CD8-positive, alpha-beta memory T cell (primary cell): ENCODE measurements at regions not wholly inside any gene's neighbourhood (a gene's known extent, or its start where the extent isn't known, plus 50 kb on each side); places are given as distances from the start of the nearest gene placed in this dataset.
"Not testable (repeated sequence)": the region's sequence is repeated elsewhere in the genome, so short reads cannot be mapped to it uniquely, and the experiment has no call there.

Source experiments
- CTCF ChIA-PET: fragments of 350-600 bp; sonication (Branson Sonifier 250); formaldehyde crosslinking; loops from one replicate; lab custom pipeline; 2021; ENCODE audit warnings: antibody characterized with exemption; lab: Charles Lee
- POLR2A ChIA-PET: fragments of 350-600 bp; sonication (Branson Sonifier 250); formaldehyde crosslinking; loops from one replicate; lab custom pipeline; 2021; ENCODE audit warnings: antibody characterized with exemption; lab: Charles Lee
- DNase-seq, 5 donors: peaks; one replicate each; pipeline versions ENCODE4 v3.0.0 to v3.0.0-alpha.2; 2020 to 2022; ENCODE audit warnings: mixed read lengths in 1 of 5
- H3K27ac ChIP-seq: one replicate; pipeline ENCODE4 v1.7.0; 2013; ENCODE audit warnings: low read depth, mild to moderate bottlenecking, low read length, moderate library complexity
- H3K27me3 ChIP-seq: 2 replicates; pipeline ENCODE4 v1.7.0; 2013; ENCODE audit warnings: low read length, mild to moderate bottlenecking; ENCODE audit not compliant: insufficient read depth, poor library complexity, severe bottlenecking
- H3K36me3 ChIP-seq: 2 replicates; pipeline ENCODE4 v1.7.0; 2013; ENCODE audit warnings: mild to moderate bottlenecking, low read length, moderate library complexity; ENCODE audit not compliant: insufficient read depth
- H3K4me1 ChIP-seq: 2 replicates; pipeline ENCODE4 v1.7.0; 2013; ENCODE audit warnings: mild to moderate bottlenecking, low read length, moderate library complexity; ENCODE audit not compliant: insufficient read depth
- H3K4me3 ChIP-seq: 2 replicates; pipeline ENCODE4 v1.7.0; 2013; ENCODE audit warnings: mild to moderate bottlenecking, low read length
- H3K9me3 ChIP-seq: 2 replicates; pipeline ENCODE4 v1.7.0; 2013; ENCODE audit warnings: mild to moderate bottlenecking, low read length
- H3K27ac Mint-ChIP-seq, 8 donors: one replicate each; pipeline ENCODE4 v1.8.0; 2020 to 2021; ENCODE audit warnings: mixed read lengths in 8 of 8, mild to moderate bottlenecking in 6 of 8, inconsistent platforms in 3 of 8, moderate library complexity in 3 of 8
- H3K27me3 Mint-ChIP-seq, 2 donors: one replicate each; pipeline ENCODE4 v1.8.0; 2020 to 2021; ENCODE audit warnings: mixed read lengths in 2 of 2, mild to moderate bottlenecking in 1 of 2, moderate library complexity in 1 of 2
- H3K36me3 Mint-ChIP-seq, 3 donors: one replicate each; pipeline ENCODE4 v1.8.0; 2020 to 2021; ENCODE audit warnings: mixed read lengths in 3 of 3, inconsistent platforms in 1 of 3, mild to moderate bottlenecking in 1 of 3
- H3K4me1 Mint-ChIP-seq, 3 donors: one replicate each; pipeline ENCODE4 v1.8.0; 2020 to 2021; ENCODE audit warnings: mixed read lengths in 3 of 3, inconsistent platforms in 1 of 3, mild to moderate bottlenecking in 1 of 3
- H3K4me3 Mint-ChIP-seq, 7 donors: one replicate each; pipeline ENCODE4 v1.8.0; 2020 to 2021; ENCODE audit warnings: mixed read lengths in 7 of 7, mild to moderate bottlenecking in 6 of 7, moderate library complexity in 4 of 7, inconsistent platforms in 2 of 7
- H3K9me3 Mint-ChIP-seq, 5 donors: one replicate each; pipeline ENCODE4 v1.8.0; 2020 to 2022; ENCODE audit warnings: mixed read lengths in 5 of 5, mild to moderate bottlenecking in 3 of 5, moderate library complexity in 2 of 5, inconsistent platforms in 1 of 5

GRCh38 chr2:130259594-130259993 is 61.4 kb upstream of the TUBA3E start:
- Mint-ChIP-seq H3K4me1 (no peaks in the 10 kb centered on the region), H3K36me3 (no peaks in the 10 kb centered on the region), H3K27ac (no peak overlapping the region), H3K27me3 (peaks cover 9 to 50% of the 10 kb centered on the region in 2 donors), H3K9me3 (no peaks in the 10 kb centered on the region), H3K4me3 (no peak overlapping the region)
- no peak for DNase-seq
- H3K9me3 ChIP-seq, result no peaks in the 10 kb centered on the region
- H3K27ac ChIP-seq, result no peak overlapping the region
- no peak overlapping the region for H3K4me3 ChIP-seq
- no peaks in the 10 kb centered on the region for H3K36me3 ChIP-seq
- no peaks in the 10 kb centered on the region for H3K27me3 ChIP-seq
- H3K4me1 ChIP-seq, result no peaks in the 10 kb centered on the region
- ChIA-PET CTCF (no interaction called here), POLR2A (no interaction called here)

DNA sequence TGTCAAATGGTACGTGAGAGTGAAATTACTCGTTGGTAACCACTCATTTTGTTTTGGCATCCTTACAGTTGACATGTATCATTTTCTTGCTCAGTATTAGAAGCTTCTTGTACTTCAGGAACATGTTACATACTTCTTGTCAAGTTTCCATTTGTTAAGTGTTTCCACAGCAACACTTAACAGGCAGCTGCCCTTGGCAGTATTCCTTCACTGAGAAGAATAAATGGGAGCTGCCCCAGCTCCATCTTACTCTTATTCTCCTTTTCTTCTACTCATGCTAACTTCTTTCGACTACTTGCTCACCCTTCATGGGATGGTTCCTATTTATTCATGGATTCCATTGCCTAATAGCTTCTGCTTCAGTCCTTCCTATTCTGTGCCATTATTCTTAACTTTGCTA is 60.1 kb upstream of the TUBA3E start:
- ChIA-PET POLR2A (no interaction called here), CTCF (no interaction called here)
- H3K27ac ChIP-seq, result no peak overlapping the region
- H3K4me3 ChIP-seq, result no peak overlapping the region
- Mint-ChIP-seq H3K36me3 (no peaks in the 10 kb centered on the region), H3K4me1 (no peaks in the 10 kb centered on the region), H3K27ac (no peak overlapping the region), H3K27me3 (peaks cover 13 to 55% of the 10 kb centered on the region in 2 donors), H3K9me3 (no peaks in the 10 kb centered on the region), H3K4me3 (no peak overlapping the region)
- no peaks in the 10 kb centered on the region for H3K4me1 ChIP-seq
- H3K27me3 ChIP-seq, result no peaks in the 10 kb centered on the region
- DNase-seq, result no peak
- H3K9me3 ChIP-seq, result no peaks in the 10 kb centered on the region
- no peaks in the 10 kb centered on the region for H3K36me3 ChIP-seq

- ChIA-PET CTCF (no interaction called here), POLR2A (no interaction called here)
- Mint-ChIP-seq H3K27ac (no peak overlapping the region), H3K36me3 (no peaks in the 10 kb centered on the region), H3K27me3 (peaks cover 34 to 64% of the 10 kb centered on the region in 2 donors), H3K4me3 (no peak overlapping the region), H3K9me3 (no peaks in the 10 kb centered on the region), H3K4me1 (no peaks in the 10 kb centered on the region)
- Histone ChIP-seq H3K27me3 (no peaks in the 10 kb centered on the region), H3K4me3 (no peak overlapping the region), H3K36me3 (no peaks in the 10 kb centered on the region), H3K9me3 (no peaks in the 10 kb centered on the region), H3K27ac (no peak overlapping the region), H3K4me1 (no peaks in the 10 kb centered on the region)
- DNase-seq, result no peak
Observed at GRCh38 chr2:130252880-130253645, 54.8 kb upstream of the TUBA3E start.

- Mint-ChIP-seq H3K9me3 (no peaks in the 10 kb centered on the region), H3K4me3 (no peak overlapping the region), H3K27ac (no peak overlapping the region), H3K27me3 (peaks cover 35 to 59% of the 10 kb centered on the region in 2 donors), H3K4me1 (no peaks in the 10 kb centered on the region), H3K36me3 (no peaks in the 10 kb centered on the region)
- POLR2A ChIA-PET, result no interaction called here
- no peak overlapping the region for H3K4me3 ChIP-seq
- H3K9me3 ChIP-seq, result no peaks in the 10 kb centered on the region
- CTCF ChIA-PET, result no interaction called here
- no peak overlapping the region for H3K27ac ChIP-seq
- no peak for DNase-seq
- H3K4me1 ChIP-seq, result no peaks in the 10 kb centered on the region
- H3K27me3 ChIP-seq, result no peaks in the 10 kb centered on the region
- no peaks in the 10 kb centered on the region for H3K36me3 ChIP-seq
Observed at GRCh38 chr2:130251873-130252620, 53.8 kb upstream of the TUBA3E start.

DNA sequence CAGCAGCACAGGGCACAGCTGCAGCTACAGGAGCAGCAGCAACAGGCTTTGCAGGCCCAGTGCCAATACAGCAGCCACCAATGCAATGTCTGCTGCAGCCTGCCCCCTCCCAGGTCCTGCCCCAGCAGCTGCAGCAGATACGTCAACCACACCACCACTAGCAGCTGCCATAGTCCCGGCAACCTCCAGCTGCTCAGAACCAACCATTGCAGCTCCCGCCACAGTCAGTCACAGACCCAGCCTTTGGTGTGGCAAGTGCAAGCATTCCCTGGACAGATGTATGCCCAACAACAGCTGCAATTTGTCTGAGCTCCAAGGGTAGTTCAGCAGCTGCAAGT is 53.3 kb upstream of the TUBA3E start:
- Mint-ChIP-seq H3K36me3 (no peaks in the 10 kb centered on the region), H3K27ac (no peak overlapping the region), H3K4me1 (no peaks in the 10 kb centered on the region), H3K27me3 (peaks cover 35 to 64% of the 10 kb centered on the region in 2 donors), H3K9me3 (no peaks in the 10 kb centered on the region), H3K4me3 (no peak overlapping the region)
- Histone ChIP-seq H3K9me3 (no peaks in the 10 kb centered on the region), H3K27ac (no peak overlapping the region), H3K4me3 (no peak overlapping the region), H3K27me3 (no peaks in the 10 kb centered on the region), H3K4me1 (no peaks in the 10 kb centered on the region), H3K36me3 (no peaks in the 10 kb centered on the region)
- ChIA-PET CTCF (no interaction called here), POLR2A (no interaction called here)
- DNase-seq, result no peak

GRCh38 chr2:130248355-130248754 is 50.1 kb upstream of the TUBA3E start:
- H3K4me3 Mint-ChIP-seq, H3K27me3 ChIP-seq, H3K9me3 ChIP-seq, CTCF ChIA-PET, H3K4me1 ChIP-seq, H3K36me3 Mint-ChIP-seq, H3K9me3 Mint-ChIP-seq, H3K27ac ChIP-seq, H3K36me3 ChIP-seq, DNase-seq, H3K4me3 ChIP-seq, H3K27ac Mint-ChIP-seq, H3K4me1 Mint-ChIP-seq, POLR2A ChIA-PET: not testable (repeated sequence)
- H3K27me3 Mint-ChIP-seq, result peaks cover 31 to 59% of the 10 kb centered on the region in 2 donors
